Neural progenitor cell (in vitro differentiated cells): ENCODE measurements at regions not wholly inside any gene's neighbourhood (a gene's known extent, or its start where the extent isn't known, plus 50 kb on each side); places are given as distances from the start of the nearest gene placed in this dataset.

Source experiments
- EZH2 ChIP-seq: fragments of 200-600 bp; sonication (generic); IDR thresholded peaks from 2 replicates; pipeline ENCODE4 v1.6.1; 2017; ENCODE audit warnings: antibody characterized with exemption, mild to moderate bottlenecking, moderate library complexity
- EZH2phosphoT487 ChIP-seq: fragments of 200-600 bp; sonication (generic); IDR thresholded peaks from 2 replicates; pipeline ENCODE4 v1.6.1; 2017; ENCODE audit warnings: antibody characterized with exemption
- TF ChIP-seq, protein P1 (sequence below): fragments of 200-600 bp; sonication (generic); IDR thresholded peaks from 2 replicates; pipeline ENCODE4 v1.5.1; 2017; ENCODE audit warnings: antibody characterized with exemption, mild to moderate bottlenecking

DNA sequence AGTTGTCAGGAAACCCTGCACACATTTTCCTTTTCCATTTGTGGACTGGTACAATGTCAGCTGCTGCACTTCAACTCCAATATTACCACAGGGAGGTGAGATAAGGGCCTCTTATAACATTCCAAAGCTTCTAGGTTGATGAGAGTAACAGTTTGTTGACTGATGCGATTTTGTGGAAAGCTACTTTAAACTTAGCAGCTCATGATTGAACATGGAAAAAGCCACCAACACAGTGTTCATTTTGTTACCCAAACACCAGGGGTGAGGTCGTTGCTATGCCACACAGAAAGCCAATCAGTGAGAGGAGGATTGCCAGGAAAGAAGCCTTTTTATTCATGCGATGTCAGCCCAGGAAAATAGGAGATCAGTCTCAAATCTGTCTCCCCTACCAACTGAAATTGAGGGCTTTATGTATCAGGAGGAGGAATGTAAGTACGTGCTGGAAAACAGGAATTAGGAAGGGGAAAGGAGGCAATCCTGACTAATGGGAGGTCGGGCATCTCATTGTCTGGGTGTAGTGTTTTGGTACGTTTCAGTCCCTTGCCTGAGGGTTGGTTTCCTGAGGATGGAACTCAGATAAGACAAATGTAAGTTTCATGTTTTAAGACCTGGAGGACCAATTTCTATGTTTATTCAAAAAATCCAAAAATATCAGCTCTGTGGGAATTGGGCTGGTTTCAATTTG lies 92.7 kb upstream of the PLEKHA5 start:
- TF ChIP-seq, protein P1, sequence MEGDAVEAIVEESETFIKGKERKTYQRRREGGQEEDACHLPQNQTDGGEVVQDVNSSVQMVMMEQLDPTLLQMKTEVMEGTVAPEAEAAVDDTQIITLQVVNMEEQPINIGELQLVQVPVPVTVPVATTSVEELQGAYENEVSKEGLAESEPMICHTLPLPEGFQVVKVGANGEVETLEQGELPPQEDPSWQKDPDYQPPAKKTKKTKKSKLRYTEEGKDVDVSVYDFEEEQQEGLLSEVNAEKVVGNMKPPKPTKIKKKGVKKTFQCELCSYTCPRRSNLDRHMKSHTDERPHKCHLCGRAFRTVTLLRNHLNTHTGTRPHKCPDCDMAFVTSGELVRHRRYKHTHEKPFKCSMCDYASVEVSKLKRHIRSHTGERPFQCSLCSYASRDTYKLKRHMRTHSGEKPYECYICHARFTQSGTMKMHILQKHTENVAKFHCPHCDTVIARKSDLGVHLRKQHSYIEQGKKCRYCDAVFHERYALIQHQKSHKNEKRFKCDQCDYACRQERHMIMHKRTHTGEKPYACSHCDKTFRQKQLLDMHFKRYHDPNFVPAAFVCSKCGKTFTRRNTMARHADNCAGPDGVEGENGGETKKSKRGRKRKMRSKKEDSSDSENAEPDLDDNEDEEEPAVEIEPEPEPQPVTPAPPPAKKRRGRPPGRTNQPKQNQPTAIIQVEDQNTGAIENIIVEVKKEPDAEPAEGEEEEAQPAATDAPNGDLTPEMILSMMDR, result no peak
- TF ChIP-seq EZH2, result no peak
- no peak for TF ChIP-seq EZH2phosphoT487
